Gastroesophageal sphincter (tissue), 4 donors: ENCODE measurements at regions not wholly inside any gene's neighbourhood (a gene's known extent, or its start where the extent isn't known, plus 50 kb on each side); places are given as distances from the start of the nearest gene placed in this dataset.
"Not testable (repeated sequence)": the region's sequence is repeated elsewhere in the genome, so short reads cannot be mapped to it uniquely, and the experiment has no call there.

Experiments
- ATAC-seq: fragments of 150-250 bp; one replicate; pipeline ENCODE4 v1.9.1; 2016; ENCODE audit warnings: mild to moderate bottlenecking, moderate library complexity
- H3K27ac ChIP-seq, 4 donors: fragments of 200-600 bp; sonication (generic) in 3 of 4; 1 replicate in 3 of 4; 2 replicates in 1 of 4; pipeline ENCODE4 v1.5.1; 2016 to 2019
- H3K27me3 ChIP-seq: fragments of 200-600 bp; sonication (generic); one replicate; pipeline ENCODE4 v1.5.1; 2019
- H3K36me3 ChIP-seq, 2 donors: fragments of 200-600 bp; sonication (generic); one replicate each; pipeline ENCODE4 v1.5.1; 2019; ENCODE audit warnings: control low read depth in 1 of 2
- H3K4me1 ChIP-seq, 3 donors: fragments of 200-600 bp; sonication (generic); 1 replicate in 2 of 3; 2 replicates in 1 of 3; pipeline ENCODE4 v1.5.1; 2016 to 2019; ENCODE audit warnings: control low read depth in 2 of 3
- H3K4me3 ChIP-seq, 2 donors: fragments of 200-600 bp; sonication (generic); one replicate each; pipeline ENCODE4 v1.5.1; 2019; ENCODE audit warnings: mild to moderate bottlenecking in 1 of 2, moderate library complexity in 1 of 2
- H3K9me3 ChIP-seq, 3 donors: fragments of 200-600 bp; sonication (generic); one replicate each; pipeline ENCODE4 v1.5.1; 2017 to 2019; ENCODE audit warnings: control low read depth in 2 of 3
- CTCF ChIP-seq, 4 experiments: fragments of 200-600 bp in 2 of 4; fragments of 450-650 bp in 2 of 4; sonication (generic) in 1 of 4; IDR thresholded peaks; one replicate each; pipeline ENCODE4 v1.5.1; 2017 to 2019; ENCODE audit warnings: antibody characterized with exemption in 4 of 4, mild to moderate bottlenecking in 2 of 4, moderate library complexity in 2 of 4
- EP300 ChIP-seq: sonication (generic); formaldehyde crosslinking; IDR thresholded peaks from one replicate; pipeline ENCODE4 v1.6.1; 2017; ENCODE audit warnings: antibody characterized with exemption, mild to moderate bottlenecking
- POLR2A ChIP-seq, 2 donors: fragments of 450-650 bp; IDR thresholded peaks; one replicate each; pipeline ENCODE4 v1.6.1; 2017; ENCODE audit warnings: antibody characterized with exemption in 2 of 2, mild to moderate bottlenecking in 2 of 2, moderate library complexity in 1 of 2
- POLR2AphosphoS5 ChIP-seq: sonication (generic); formaldehyde crosslinking; IDR thresholded peaks from one replicate; pipeline ENCODE4 v1.6.1; 2017; ENCODE audit warnings: antibody characterized with exemption
- WGBS, 2 donors: methylation state at CpG; one replicate each; pipeline ENCODE4 v1.1.5; 2018; ENCODE audit warnings: low coverage in 1 of 2; 5-methylcytosine and 5-hydroxymethylcytosine counted together

GRCh38 chr4:173736840-173737239 is 206.8 kb upstream of the HAND2 start:
- WGBS, 2 donors: 36 to 50% methylated on average over 1 of the region's 1 CpG
- no peak overlapping the region for H3K27ac ChIP-seq

GRCh38 chr4:173735585-173735984 is 205.6 kb upstream of the HAND2 start:
- Histone ChIP-seq H3K4me1 (peaks cover 0 to 11% (median 0%) of the 10 kb centered on the region in 3 donors), H3K4me3 (no peak overlapping the region), H3K27ac (no peak overlapping the region), H3K36me3 (no peaks in the 10 kb centered on the region), H3K9me3 (no peaks in the 10 kb centered on the region), H3K27me3 (no peaks in the 10 kb centered on the region)
- no peak for ATAC-seq
- 67 to 75% methylated on average over 4 of the region's 4 CpGs for WGBS, 2 donors
- TF ChIP-seq EP300 (no peak), POLR2A (IDR thresholded peaks at IDR 0.05) (no peak), CTCF (IDR thresholded peaks at IDR 0.05) (no peak), POLR2AphosphoS5 (no peak)

More at GRCh38 chr4:173736840-173737239, 206.8 kb upstream of the HAND2 start:
- no peaks in the 10 kb centered on the region for H3K36me3 ChIP-seq
- ATAC-seq: no peak
- no peaks in the 10 kb centered on the region for H3K27me3 ChIP-seq
- peaks cover 0 to 11% (median 0%) of the 10 kb centered on the region in 3 donors for H3K4me1 ChIP-seq
- no peak overlapping the region for H3K4me3 ChIP-seq
- no peaks in the 10 kb centered on the region for H3K9me3 ChIP-seq
- TF ChIP-seq POLR2AphosphoS5 (no peak), EP300 (no peak), POLR2A (IDR thresholded peaks at IDR 0.05) (no peak), CTCF (IDR thresholded peaks at IDR 0.05) (no peak)

GRCh38 chr4:173735049-173735448 is 205.0 kb upstream of the HAND2 start:
- Histone ChIP-seq H3K4me3 (no peak overlapping the region), H3K36me3 (no peaks in the 10 kb centered on the region), H3K27ac (no peak overlapping the region), H3K27me3 (no peaks in the 10 kb centered on the region), H3K4me1 (peaks cover 0 to 11% (median 0%) of the 10 kb centered on the region in 3 donors), H3K9me3 (no peaks in the 10 kb centered on the region)
- WGBS, 2 donors: 50 to 68% methylated on average over 3 of the region's 3 CpGs
- no peak for ATAC-seq
- TF ChIP-seq POLR2A (IDR thresholded peaks at IDR 0.05) (no peak), POLR2AphosphoS5 (no peak), EP300 (no peak), CTCF (IDR thresholded peaks at IDR 0.05) (no peak)

- WGBS, 2 donors: 73 to 83% methylated on average over 1 of the region's 1 CpG
- Histone ChIP-seq H3K4me1 (no peaks in the 10 kb centered on the region), H3K9me3 (peaks cover 0 to 10% (median 0%) of the 10 kb centered on the region in 3 donors), H3K36me3 (no peaks in the 10 kb centered on the region), H3K27ac (no peak overlapping the region), H3K4me3 (no peak overlapping the region), H3K27me3 (no peaks in the 10 kb centered on the region)
- TF ChIP-seq CTCF (IDR thresholded peaks at IDR 0.05): no peak
- no peak for TF ChIP-seq POLR2AphosphoS5
- no peak for TF ChIP-seq EP300
- TF ChIP-seq POLR2A (IDR thresholded peaks at IDR 0.05): no peak
- ATAC-seq: no peak
Observed at GRCh38 chr4:173731257-173731656, 201.2 kb upstream of the HAND2 start.

GRCh38 chr4:173722075-173722474 is 192.0 kb upstream of the HAND2 start:
- ATAC-seq: no peak
- Histone ChIP-seq H3K27me3 (no peaks in the 10 kb centered on the region), H3K36me3 (no peaks in the 10 kb centered on the region), H3K9me3 (peaks cover 0 to 21% (median 0%) of the 10 kb centered on the region in 3 donors), H3K27ac (no peak overlapping the region), H3K4me1 (no peaks in the 10 kb centered on the region), H3K4me3 (no peak overlapping the region)
- no peak for TF ChIP-seq POLR2A (IDR thresholded peaks at IDR 0.05)
- TF ChIP-seq CTCF (IDR thresholded peaks at IDR 0.05): no peak
- no peak for TF ChIP-seq EP300
- no peak for TF ChIP-seq POLR2AphosphoS5
- 92 to 100% methylated on average over 1 of the region's 1 CpG for WGBS, 2 donors

GRCh38 chr4:173718504-173718903 is 188.5 kb upstream of the HAND2 start:
- not testable (repeated sequence) for ATAC-seq, H3K36me3 ChIP-seq, H3K4me1 ChIP-seq, H3K27ac ChIP-seq, H3K4me3 ChIP-seq, H3K27me3 ChIP-seq
- WGBS, 2 donors: 80 to 100% methylated on average over 1 of the region's 1 CpG
- H3K9me3 ChIP-seq: peaks cover 0 to 21% (median 0%) of the 10 kb centered on the region in 3 donors
